CD14-positive monocyte (primary cell): ENCODE measurements at regions not wholly inside any gene's neighbourhood (a gene's known extent, or its start where the extent isn't known, plus 50 kb on each side); places are given as distances from the start of the nearest gene placed in this dataset.

Experiments
- DNase-seq, 3 donors: peaks; one replicate each; pipeline ENCODE4 v3.0.0-alpha.2; 2011 to 2022
- H2AFZ ChIP-seq: 2 replicates; pipeline ENCODE4 v1.6.0; 2012; ENCODE audit warnings: mild to moderate bottlenecking, low read depth, low read length, inconsistent platforms; ENCODE audit not compliant: insufficient read depth, poor library complexity, severe bottlenecking
- H3K27ac ChIP-seq, 2 donors: 1 replicate in 1 of 2; 2 replicates in 1 of 2; pipeline ENCODE4 v1.5.1; 2012 to 2013; ENCODE audit warnings: low read length in 2 of 2, control low read depth in 1 of 2, inconsistent platforms in 1 of 2, low read depth in 1 of 2, mild to moderate bottlenecking in 1 of 2
- H3K27me3 ChIP-seq, 2 donors: one replicate each; pipeline versions ENCODE4 v1.6.0 to v1.6.1; 2011 to 2013; ENCODE audit warnings: low read length in 2 of 2; ENCODE audit not compliant: control insufficient read depth in 2 of 2, insufficient read depth in 2 of 2
- H3K36me3 ChIP-seq, 2 donors: replicated peaks in 1 of 2; 1 replicate in 1 of 2; 2 replicates in 1 of 2; pipeline versions ENCODE4 v1.5.1 to v1.6.1; 2012 to 2013; ENCODE audit warnings: low read length in 2 of 2, control low read depth in 1 of 2, inconsistent platforms in 1 of 2, mild to moderate bottlenecking in 1 of 2; ENCODE audit not compliant: insufficient read depth in 2 of 2, control insufficient read depth in 1 of 2
- H3K4me1 ChIP-seq, 2 donors: 1 replicate in 1 of 2; 2 replicates in 1 of 2; pipeline versions ENCODE4 v1.5.1 to v1.6.1; 2012 to 2013; ENCODE audit warnings: low read length in 2 of 2, control low read depth in 1 of 2, inconsistent platforms in 1 of 2, mild to moderate bottlenecking in 1 of 2, moderate library complexity in 1 of 2; ENCODE audit not compliant: insufficient read depth in 2 of 2, control insufficient read depth in 1 of 2
- H3K4me2 ChIP-seq: replicated peaks from 2 replicates; pipeline ENCODE3; 2012; ENCODE audit warnings: low read length, moderate library complexity, mild to moderate bottlenecking; ENCODE audit not compliant: poor library complexity, severe bottlenecking; ENCODE audit errors: extremely low read depth
- H3K4me3 ChIP-seq, 3 experiments: fragments of 200-600 bp in 1 of 3; sonication (generic) in 1 of 3; replicated peaks in 1 of 3; 1 replicate in 2 of 3; 2 replicates in 1 of 3; pipeline ENCODE4 v1.5.1; 2011 to 2013; ENCODE audit warnings: low read length in 3 of 3, mild to moderate bottlenecking in 3 of 3, control low read depth in 2 of 3, low read depth in 2 of 3, inconsistent platforms in 1 of 3, moderate library complexity in 1 of 3
- H3K79me2 ChIP-seq: 2 replicates; pipeline ENCODE4 v1.6.0; 2012; ENCODE audit warnings: mild to moderate bottlenecking, control low read depth, inconsistent platforms, low read length, moderate library complexity; ENCODE audit not compliant: insufficient read depth
- H3K9ac ChIP-seq: 2 replicates; pipeline ENCODE4 v1.6.0; 2017; ENCODE audit warnings: low read length, mild to moderate bottlenecking; ENCODE audit not compliant: insufficient read depth, poor library complexity, severe bottlenecking
- H3K9me3 ChIP-seq, 2 donors: replicated peaks in 1 of 2; 1 replicate in 1 of 2; 2 replicates in 1 of 2; pipeline versions ENCODE4 v1.5.1 to v1.6.1; 2012 to 2013; ENCODE audit warnings: low read length in 2 of 2, control low read depth in 1 of 2; ENCODE audit not compliant: control insufficient read depth in 1 of 2, insufficient read depth in 1 of 2
- H4K20me1 ChIP-seq: 2 replicates; pipeline ENCODE4 v1.6.0; 2012; ENCODE audit warnings: mild to moderate bottlenecking, low read length, control low read depth, moderate library complexity; ENCODE audit not compliant: insufficient read depth
- H3K27ac Mint-ChIP-seq, 7 donors: one replicate each; pipeline ENCODE4 v1.8.0; 2020; ENCODE audit warnings: mild to moderate bottlenecking in 7 of 7, mixed read lengths in 7 of 7, moderate library complexity in 6 of 7, inconsistent platforms in 2 of 7
- H3K27me3 Mint-ChIP-seq, 3 donors: one replicate each; pipeline ENCODE4 v1.8.0; 2021 to 2022; ENCODE audit warnings: low read depth in 3 of 3, mild to moderate bottlenecking in 3 of 3, mixed read lengths in 3 of 3, moderate library complexity in 3 of 3, inconsistent platforms in 1 of 3
- H3K36me3 Mint-ChIP-seq, 2 donors: one replicate each; pipeline ENCODE4 v1.8.0; 2020; ENCODE audit warnings: mixed read lengths in 2 of 2, inconsistent platforms in 1 of 2, mild to moderate bottlenecking in 1 of 2
- H3K4me1 Mint-ChIP-seq: one replicate; pipeline ENCODE4 v1.8.0; 2020; ENCODE audit warnings: mild to moderate bottlenecking, mixed read lengths
- H3K4me3 Mint-ChIP-seq, 2 donors: one replicate each; pipeline ENCODE4 v1.8.0; 2020; ENCODE audit warnings: mild to moderate bottlenecking in 2 of 2, mixed read lengths in 2 of 2, moderate library complexity in 1 of 2
- H3K9me3 Mint-ChIP-seq, 7 donors: one replicate each; pipeline ENCODE4 v1.8.0; 2020 to 2022; ENCODE audit warnings: mixed read lengths in 7 of 7, mild to moderate bottlenecking in 6 of 7, moderate library complexity in 6 of 7, inconsistent platforms in 2 of 7
- CTCF ChIP-seq: fragments of 200-600 bp; IDR thresholded peaks from one replicate; pipeline ENCODE4 v1.8.0; 2022; ENCODE audit warnings: antibody characterized with exemption, mild to moderate bottlenecking
- WGBS: methylation state at CpG from one replicate; pipeline ENCODE4 v1.1.5; 2013; ENCODE audit warnings: missing lambda C conversion rate; ENCODE audit not compliant: insufficient coverage; 5-methylcytosine and 5-hydroxymethylcytosine counted together
- intact Hi-C, 2 donors: fragments of 100-400 bp; cut with micrococcal nuclease; formaldehyde crosslinking; loops; one replicate each; pipeline versions ENCODE4 v1.15.0 to v1.15.1; 2023

DNA sequence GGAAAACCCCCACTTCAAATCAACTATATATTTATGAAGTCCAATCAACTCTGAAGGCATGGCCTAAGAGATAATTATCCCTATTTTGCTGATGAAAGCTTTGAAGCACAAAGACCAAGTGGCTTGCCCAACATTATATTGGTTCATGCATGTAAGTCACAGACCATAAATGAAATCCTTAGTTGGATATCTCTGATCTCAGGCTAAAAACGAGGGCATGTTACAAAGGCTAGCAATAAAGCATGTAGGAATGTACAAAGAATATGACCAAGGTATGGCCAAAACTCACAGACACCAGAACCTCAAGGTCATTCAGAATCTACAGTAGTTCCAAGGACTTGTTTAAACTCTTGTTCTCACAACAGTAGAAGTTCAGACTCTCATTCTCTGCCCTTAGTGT, 100.2 kb upstream of the SESN3 start:
- no peaks in the 10 kb centered on the region for H3K79me2 ChIP-seq
- WGBS: no CpG with 5 or more reads among the region's 1 CpG
- TF ChIP-seq CTCF: no peak
- Mint-ChIP-seq H3K4me3 (no peak overlapping the region), H3K9me3 (peaks cover 0 to 3% (median 0%) of the 10 kb centered on the region in 7 donors), H3K27ac (no peak overlapping the region), H3K27me3 (peaks cover 0 to 4% (median 0%) of the 10 kb centered on the region in 3 donors), H3K4me1 (peaks cover 16% of the 10 kb centered on the region), H3K36me3 (no peaks in the 10 kb centered on the region)
- H2AFZ ChIP-seq: no peak overlapping the region
- intact Hi-C loops: no loop called here
- H3K4me3 ChIP-seq: no peak overlapping the region
- no peaks in the 10 kb centered on the region for H3K9me3 ChIP-seq
- no peak for DNase-seq
- no peak overlapping the region for H3K27ac ChIP-seq
- H3K4me2 ChIP-seq: no peak overlapping the region
- no peaks in the 10 kb centered on the region for H4K20me1 ChIP-seq
- H3K27me3 ChIP-seq: no peaks in the 10 kb centered on the region
- no peak overlapping the region for H3K9ac ChIP-seq
- peaks cover 7 to 11% of the 10 kb centered on the region in 2 donors for H3K4me1 ChIP-seq
- H3K36me3 ChIP-seq: no peaks in the 10 kb centered on the region

DNA sequence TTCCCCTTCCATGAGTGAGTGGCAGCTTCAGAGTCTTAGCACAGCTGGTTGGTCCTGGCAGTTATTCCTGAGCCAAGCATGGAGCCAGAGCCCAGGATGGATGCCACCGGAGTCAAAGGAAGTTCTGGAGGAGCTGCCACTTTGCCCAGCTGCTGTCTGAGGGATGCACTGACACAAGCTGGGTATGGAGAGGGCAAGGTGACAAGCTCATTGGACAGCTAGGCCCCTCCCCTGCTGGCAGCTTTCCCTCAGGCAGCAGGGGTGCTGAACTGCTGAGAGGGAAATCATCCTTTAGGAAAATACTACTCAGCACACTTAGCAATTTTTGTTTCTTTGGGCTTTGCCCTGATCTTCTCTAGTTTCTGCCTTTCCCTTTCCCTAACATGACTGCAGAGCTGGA, 99.3 kb upstream of the SESN3 start:
- H3K4me3 Mint-ChIP-seq: no peak overlapping the region
- no peaks in the 10 kb centered on the region for H3K36me3 ChIP-seq
- H3K4me3 ChIP-seq: no peak overlapping the region
- intact Hi-C loops: no loop called here
- DNase-seq: no peak
- 86% methylated on average over 1 of the region's 1 CpG for WGBS
- peaks cover 0 to 5% (median 0%) of the 10 kb centered on the region in 3 donors for H3K27me3 Mint-ChIP-seq
- no peak for TF ChIP-seq CTCF
- H3K4me1 ChIP-seq: peaks cover 0 to 3% of the 10 kb centered on the region in 2 donors
- H3K27me3 ChIP-seq: no peaks in the 10 kb centered on the region
- peaks cover 10% of the 10 kb centered on the region for H3K4me1 Mint-ChIP-seq
- no peak overlapping the region for H3K27ac ChIP-seq
- peaks cover 0 to 3% (median 0%) of the 10 kb centered on the region in 7 donors for H3K9me3 Mint-ChIP-seq
- H3K9ac ChIP-seq: no peak overlapping the region
- H4K20me1 ChIP-seq: no peaks in the 10 kb centered on the region
- no peaks in the 10 kb centered on the region for H3K36me3 Mint-ChIP-seq
- no peaks in the 10 kb centered on the region for H3K9me3 ChIP-seq
- no peaks in the 10 kb centered on the region for H3K79me2 ChIP-seq
- H2AFZ ChIP-seq: no peak overlapping the region
- H3K27ac Mint-ChIP-seq: no peak overlapping the region
- no peak overlapping the region for H3K4me2 ChIP-seq
